GM19438 (cell line): ENCODE measurements at regions not wholly inside any gene's neighbourhood (a gene's known extent, or its start where the extent isn't known, plus 50 kb on each side); places are given as distances from the start of the nearest gene placed in this dataset.

ENCODE experiments used
- ATAC-seq: cut with Tn5 transposase; IDR thresholded peaks from one replicate; pipeline ENCODE4 v1.9.1; 2021; ENCODE audit warnings: low read depth; ENCODE audit not compliant: unreplicated experiment

DNA sequence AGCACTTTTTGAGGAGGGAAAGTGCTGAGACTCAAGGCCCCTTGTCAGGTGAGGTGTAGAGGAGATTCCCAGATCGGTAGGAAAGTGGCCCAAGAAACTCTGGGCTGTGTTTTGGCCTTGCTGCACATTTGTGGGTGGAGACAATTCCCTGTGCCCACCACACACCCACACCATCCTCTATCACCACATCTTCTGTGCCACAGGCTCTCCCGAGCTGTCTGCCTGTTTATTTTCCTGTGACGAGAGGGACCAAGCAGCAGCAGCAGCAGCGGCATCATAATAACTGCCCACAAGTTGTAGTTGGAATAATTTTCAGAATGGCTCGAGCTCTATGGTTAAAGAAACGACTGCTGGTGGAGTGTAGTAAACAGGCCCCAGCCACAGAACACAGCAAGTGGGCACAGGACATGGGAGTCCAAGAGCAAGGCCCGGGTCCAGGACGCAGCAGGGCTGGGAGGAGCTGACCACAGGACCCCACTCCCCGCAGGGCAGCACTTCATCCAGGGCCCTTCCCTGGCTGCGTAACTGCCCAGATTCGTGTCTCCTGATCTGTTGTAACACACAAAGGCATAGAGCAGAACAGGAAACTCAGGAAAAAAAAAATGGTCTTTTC, 55.6 kb upstream of the BCL2L14 start:
- ATAC-seq = no peak

DNA sequence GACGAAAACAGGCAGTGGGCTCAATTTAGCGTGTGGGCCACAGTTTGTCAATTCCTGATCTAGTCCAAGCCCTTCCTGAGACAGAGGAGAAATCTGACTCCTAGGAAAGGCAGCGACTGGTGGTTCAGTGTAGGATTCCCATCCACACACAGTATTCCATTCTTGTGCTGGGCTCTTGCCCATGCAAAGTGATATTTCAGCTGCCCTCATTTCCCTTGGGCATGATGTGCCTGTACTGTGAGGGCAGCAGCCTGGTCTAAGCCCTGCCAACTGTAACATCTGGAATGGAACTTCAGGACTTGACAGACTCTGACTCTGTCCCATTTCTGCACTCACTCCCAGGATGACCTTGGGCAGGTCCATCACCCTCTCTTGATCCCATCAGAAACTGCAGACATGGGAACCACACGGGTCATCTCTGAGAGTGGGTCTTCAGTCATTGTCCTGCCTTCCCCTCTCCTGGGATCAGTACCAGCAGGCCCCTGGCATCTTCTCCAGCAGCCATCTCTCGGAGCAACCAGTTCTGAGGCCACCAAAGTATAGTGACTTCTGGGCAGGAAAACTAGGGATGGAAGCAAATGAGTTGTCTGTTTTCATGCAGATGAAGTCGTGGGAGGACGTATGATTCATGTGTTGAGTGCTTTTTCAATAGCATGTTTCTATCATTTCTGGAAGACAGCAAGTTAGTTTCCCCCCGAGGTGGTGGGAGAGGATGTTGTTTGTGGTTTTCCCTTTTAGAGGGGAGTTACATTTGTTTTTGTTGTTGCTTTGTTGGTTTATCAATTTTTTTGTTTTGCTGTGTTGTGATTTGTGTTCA, 54.2 kb upstream of the BCL2L14 start:
- ATAC-seq = no peak

DNA sequence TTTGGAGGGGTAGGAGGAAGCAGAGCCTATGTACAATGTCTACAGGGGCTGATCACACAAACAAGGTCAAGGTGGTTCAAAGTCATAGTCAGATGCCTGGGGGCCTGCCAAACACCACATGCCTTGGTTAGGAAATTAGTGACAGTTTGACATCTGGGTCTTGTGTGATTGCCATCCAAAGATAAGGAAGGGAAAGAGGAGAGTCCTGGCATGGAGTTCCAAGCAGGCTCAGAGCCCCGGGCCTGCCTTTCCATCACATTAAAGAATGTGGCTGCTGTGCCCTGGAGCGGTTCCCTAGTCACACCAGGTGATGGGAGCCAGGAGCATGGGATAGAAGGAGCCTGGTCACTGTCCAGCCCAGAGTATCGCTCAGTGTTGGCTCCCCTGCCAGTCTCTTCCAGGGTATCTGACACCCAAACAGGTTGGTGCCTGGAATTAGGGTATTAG, 53.6 kb upstream of the BCL2L14 start:
- ATAC-seq = no peak

DNA sequence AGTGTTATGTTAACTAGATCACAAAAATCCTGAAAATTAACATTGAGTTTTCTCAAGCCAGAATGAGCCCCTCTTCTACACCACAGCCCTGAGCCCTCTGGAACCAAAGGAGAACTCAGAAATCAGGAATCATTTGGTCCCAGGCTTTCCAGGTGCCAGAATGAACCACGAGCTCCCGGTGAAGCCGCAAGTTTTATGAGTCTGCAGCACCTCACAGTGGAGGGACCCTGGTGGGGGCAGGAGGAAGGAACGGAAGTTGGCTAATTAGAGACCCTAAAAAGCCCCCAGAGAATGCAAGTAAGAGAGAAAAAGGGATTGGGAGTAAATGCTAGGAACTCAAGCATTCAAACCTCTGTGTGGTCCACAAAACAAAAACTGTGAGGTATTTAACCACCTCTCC, 52.9 kb upstream of the BCL2L14 start:
- no peak for ATAC-seq

DNA sequence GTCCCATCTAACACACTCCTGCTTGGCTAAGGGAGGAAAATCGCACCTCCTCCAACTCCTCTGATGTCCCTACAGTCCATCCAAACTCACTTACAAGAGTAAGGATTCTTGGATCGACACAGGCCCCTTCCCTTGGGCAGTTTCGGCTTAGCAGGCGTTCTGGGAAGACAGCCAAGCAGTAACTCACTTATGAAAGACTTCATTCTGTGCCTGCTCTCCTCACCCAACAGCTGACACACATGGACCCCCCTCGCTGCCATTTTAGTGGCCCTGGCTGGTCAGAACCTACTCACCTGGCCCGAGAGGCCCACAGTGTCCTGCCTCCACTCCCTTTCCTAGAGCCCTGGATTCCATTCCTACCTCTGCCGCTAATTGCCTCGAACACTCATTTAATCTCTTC, 52.3 kb upstream of the BCL2L14 start:
- no peak for ATAC-seq

DNA sequence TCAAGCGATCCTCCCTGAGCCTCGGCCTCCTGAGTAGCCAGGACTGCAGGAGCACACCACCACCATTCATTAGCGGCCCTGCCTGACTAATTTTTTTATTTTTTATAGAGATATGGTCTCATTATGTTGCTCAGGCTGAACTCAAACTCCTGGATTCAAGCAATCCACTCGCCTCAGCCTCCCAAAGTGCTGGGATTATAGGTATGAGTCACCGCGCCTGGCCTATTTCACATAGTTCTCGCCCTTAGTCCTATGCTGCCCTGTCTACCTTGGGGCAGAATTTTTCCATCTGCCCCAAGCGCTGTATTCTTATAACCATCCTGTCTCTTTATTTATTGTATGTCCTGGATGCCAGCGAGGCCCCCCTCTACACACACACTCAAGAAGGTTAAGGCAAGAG, 50.9 kb upstream of the BCL2L14 start:
- ATAC-seq = no peak

DNA sequence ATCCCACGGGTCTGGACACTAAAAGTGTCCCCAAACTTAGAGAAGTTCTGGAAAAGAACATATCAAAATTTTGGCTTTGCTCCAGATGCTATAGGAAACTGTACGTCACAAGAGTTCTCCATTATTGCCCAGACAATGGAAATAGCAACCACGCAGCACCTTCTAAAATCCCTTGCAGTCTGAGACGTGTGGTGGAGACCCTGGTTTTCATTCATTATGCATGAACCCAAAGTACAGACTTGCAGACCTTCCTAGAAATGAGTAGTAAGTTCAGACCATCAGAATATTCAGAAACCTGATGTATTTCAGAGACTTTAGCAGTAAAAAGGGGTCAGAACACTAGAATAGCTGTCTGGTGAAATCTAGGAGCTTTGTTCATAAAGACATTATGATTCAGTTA, 50.0 kb upstream of the BCL2L14 start:
- no peak for ATAC-seq
